ENCODE measurements at regions not wholly inside any gene's neighbourhood (a gene's known extent, or its start where the extent isn't known, plus 50 kb on each side); places are given as distances from the start of the nearest gene placed in this dataset.

DNA sequence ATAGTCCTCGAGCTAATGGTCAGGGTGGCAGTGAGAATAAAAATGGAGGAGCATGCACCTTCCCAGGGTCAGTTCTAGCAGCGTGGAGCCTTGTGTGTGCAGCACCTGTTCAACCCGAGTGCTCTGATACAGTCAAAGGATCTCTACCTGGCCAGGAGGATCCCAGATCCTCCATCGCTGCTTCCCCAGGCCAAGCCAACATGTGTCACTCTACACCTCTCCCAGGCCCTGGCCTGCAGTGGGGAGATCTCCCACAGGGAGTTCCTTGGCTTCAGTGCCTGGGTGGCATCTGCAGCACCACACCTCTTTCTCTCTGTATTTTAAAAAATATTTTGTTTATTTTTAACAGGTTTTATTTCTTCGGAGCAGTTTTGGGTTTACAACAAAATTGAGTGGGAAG is 414.8 kb upstream of the C2CD4B start:
- Histone ChIP-seq H3K27me3 (ENCODE audit: insufficient read depth, low read depth) (no peaks in the 10 kb centered on the region), H4K20me1 (ENCODE audit: insufficient read depth) (no peaks in the 10 kb centered on the region), H3K4me1 (replicated peaks; ENCODE audit: insufficient read depth) (no peaks in the 10 kb centered on the region), H3K9me2 (ENCODE audit: insufficient read depth) (no peaks in the 10 kb centered on the region), H3K4me2 (no peak overlapping the region), H3K27ac (no peak overlapping the region), H3K36me3 (ENCODE audit: low read depth) (no peaks in the 10 kb centered on the region), H3K4me3 (no peak overlapping the region), H3F3A (ENCODE audit: insufficient read depth, low read depth) (no peaks in the 10 kb centered on the region), H2AFZ (no peak overlapping the region), H3K79me2 (ENCODE audit: low read depth) (no peaks in the 10 kb centered on the region), H3K9me3 (ENCODE audit: insufficient read depth, low read depth) (no peaks in the 10 kb centered on the region)
- no TSS peak for BruUV-seq (replicated peaks)
- ChIA-PET CTCF (no interaction called here), POLR2A (ENCODE audit: unreplicated experiment) (no interaction called here)
- TF ChIP-seq EZH2 (IDR thresholded peaks at IDR 0.05; ENCODE audit: low read depth) = no peak
- TF ChIP-seq, protein P1, sequence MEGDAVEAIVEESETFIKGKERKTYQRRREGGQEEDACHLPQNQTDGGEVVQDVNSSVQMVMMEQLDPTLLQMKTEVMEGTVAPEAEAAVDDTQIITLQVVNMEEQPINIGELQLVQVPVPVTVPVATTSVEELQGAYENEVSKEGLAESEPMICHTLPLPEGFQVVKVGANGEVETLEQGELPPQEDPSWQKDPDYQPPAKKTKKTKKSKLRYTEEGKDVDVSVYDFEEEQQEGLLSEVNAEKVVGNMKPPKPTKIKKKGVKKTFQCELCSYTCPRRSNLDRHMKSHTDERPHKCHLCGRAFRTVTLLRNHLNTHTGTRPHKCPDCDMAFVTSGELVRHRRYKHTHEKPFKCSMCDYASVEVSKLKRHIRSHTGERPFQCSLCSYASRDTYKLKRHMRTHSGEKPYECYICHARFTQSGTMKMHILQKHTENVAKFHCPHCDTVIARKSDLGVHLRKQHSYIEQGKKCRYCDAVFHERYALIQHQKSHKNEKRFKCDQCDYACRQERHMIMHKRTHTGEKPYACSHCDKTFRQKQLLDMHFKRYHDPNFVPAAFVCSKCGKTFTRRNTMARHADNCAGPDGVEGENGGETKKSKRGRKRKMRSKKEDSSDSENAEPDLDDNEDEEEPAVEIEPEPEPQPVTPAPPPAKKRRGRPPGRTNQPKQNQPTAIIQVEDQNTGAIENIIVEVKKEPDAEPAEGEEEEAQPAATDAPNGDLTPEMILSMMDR (conservative IDR thresholded peaks at IDR 0.05) = no peak
- intact Hi-C loops (cut with micrococcal nuclease; ENCODE audit: unreplicated experiment) = no loop called here
- no peak for DNase-seq

DNA sequence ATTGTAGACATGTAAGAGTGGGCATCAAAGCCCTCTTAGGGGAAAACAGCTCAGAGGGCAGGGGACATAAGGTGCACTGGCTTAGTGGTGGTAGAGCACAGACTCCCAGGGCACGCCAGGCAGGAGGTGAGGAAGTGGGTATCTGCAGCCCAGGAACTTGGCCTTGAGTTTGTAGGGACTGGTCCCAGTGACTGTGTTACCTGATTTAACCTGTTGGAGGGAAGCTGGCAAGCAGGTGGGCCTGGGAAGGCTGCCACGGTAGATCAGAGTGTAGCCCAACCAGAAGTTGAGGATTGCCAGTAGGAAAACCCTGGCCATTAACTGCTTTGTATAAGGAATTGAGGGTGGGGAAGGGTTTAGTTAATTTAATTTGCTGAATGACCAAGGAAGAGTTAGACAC is 417.5 kb upstream of the C2CD4B start:
- Histone ChIP-seq H3K4me2 (no peak overlapping the region), H3K27ac (no peak overlapping the region), H3K79me2 (ENCODE audit: low read depth) (no peaks in the 10 kb centered on the region), H3F3A (ENCODE audit: insufficient read depth, low read depth) (no peaks in the 10 kb centered on the region), H3K27me3 (ENCODE audit: insufficient read depth, low read depth) (no peaks in the 10 kb centered on the region), H3K36me3 (ENCODE audit: low read depth) (no peaks in the 10 kb centered on the region), H4K20me1 (ENCODE audit: insufficient read depth) (no peaks in the 10 kb centered on the region), H3K9me2 (ENCODE audit: insufficient read depth) (no peaks in the 10 kb centered on the region), H2AFZ (no peak overlapping the region), H3K4me1 (replicated peaks; ENCODE audit: insufficient read depth) (no peaks in the 10 kb centered on the region), H3K4me3 (no peak overlapping the region), H3K9me3 (ENCODE audit: insufficient read depth, low read depth) (no peaks in the 10 kb centered on the region)
- DNase-seq = no peak
- intact Hi-C loops (cut with micrococcal nuclease; ENCODE audit: unreplicated experiment) = no loop called here
- BruUV-seq (replicated peaks) = no TSS peak
- ChIA-PET CTCF (no interaction called here), POLR2A (ENCODE audit: unreplicated experiment) (no interaction called here)
- no peak for TF ChIP-seq EZH2 (IDR thresholded peaks at IDR 0.05; ENCODE audit: low read depth)
- TF ChIP-seq, protein P1 (conservative IDR thresholded peaks at IDR 0.05) = no peak

DNA sequence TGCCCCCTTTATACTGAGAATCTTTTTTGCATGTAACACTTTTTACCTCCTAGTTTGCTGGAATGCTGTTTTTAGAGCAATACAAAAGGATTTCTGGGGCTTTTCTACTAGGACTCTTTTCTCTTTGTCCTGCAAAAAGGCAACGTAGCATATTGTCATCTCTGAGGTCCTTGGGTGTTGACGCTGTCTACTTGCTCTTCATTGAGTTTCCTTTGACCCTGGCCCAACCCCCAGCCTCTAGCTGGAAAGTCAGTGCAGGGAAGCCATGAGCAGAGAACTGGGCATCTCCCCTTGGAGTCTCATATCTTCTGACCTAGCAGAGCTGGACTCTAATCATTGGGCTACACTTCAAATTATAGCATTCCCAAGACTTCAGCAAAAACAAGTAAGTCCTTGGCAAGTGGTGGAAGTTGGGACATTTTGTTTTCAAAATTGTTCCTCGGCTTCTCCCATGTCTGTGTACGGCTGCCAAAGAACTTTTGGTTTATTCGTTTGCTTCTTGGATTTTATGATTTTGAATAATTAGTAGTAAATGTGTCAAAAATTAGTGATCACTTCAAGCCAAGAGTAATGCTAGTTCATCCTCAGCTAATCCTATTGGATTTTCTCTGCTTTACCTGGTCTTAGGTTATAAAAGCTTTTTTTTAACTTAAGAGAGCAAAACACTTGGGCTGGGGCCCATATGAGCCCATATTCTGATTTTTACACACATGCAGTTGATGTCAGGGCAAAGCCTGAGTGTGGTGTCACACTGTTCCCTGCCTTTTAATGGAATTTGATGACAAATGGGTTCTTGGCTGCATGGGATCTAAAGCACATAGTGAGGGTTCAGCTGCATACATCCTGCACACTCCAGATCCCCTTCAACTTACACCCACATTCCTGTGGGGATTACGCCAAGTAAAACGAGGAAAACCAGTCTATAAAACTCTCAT is 419.5 kb upstream of the C2CD4B start:
- ChIA-PET POLR2A (ENCODE audit: unreplicated experiment) (interaction anchor here (0.6 kb wide), 1 partner anchor 347 kb away, joined by 4 read pairs; no protein-coding TSS in a partner anchor), CTCF (no interaction called here)
- Histone ChIP-seq H3K27me3 (ENCODE audit: insufficient read depth, low read depth) (no peaks in the 10 kb centered on the region), H2AFZ (no peak overlapping the region), H3K9me3 (ENCODE audit: insufficient read depth, low read depth) (no peaks in the 10 kb centered on the region), H3K4me2 (no peak overlapping the region), H4K20me1 (ENCODE audit: insufficient read depth) (no peaks in the 10 kb centered on the region), H3K36me3 (ENCODE audit: low read depth) (no peaks in the 10 kb centered on the region), H3K79me2 (ENCODE audit: low read depth) (no peaks in the 10 kb centered on the region), H3F3A (ENCODE audit: insufficient read depth, low read depth) (no peaks in the 10 kb centered on the region), H3K27ac (no peak overlapping the region), H3K9me2 (ENCODE audit: insufficient read depth) (no peaks in the 10 kb centered on the region), H3K4me3 (no peak overlapping the region), H3K4me1 (replicated peaks; ENCODE audit: insufficient read depth) (no peaks in the 10 kb centered on the region)
- no peak for TF ChIP-seq EZH2 (IDR thresholded peaks at IDR 0.05; ENCODE audit: low read depth)
- TF ChIP-seq, protein P1 (conservative IDR thresholded peaks at IDR 0.05) = no peak
- no TSS peak for BruUV-seq (replicated peaks)
- intact Hi-C loops (cut with micrococcal nuclease; ENCODE audit: unreplicated experiment) = no loop called here
- peak in 1 of 2 experiments; percentile 38 for DNase-seq
